ENCODE measurements at regions not wholly inside any gene's neighbourhood (a gene's known extent, or its start where the extent isn't known, plus 50 kb on each side); places are given as distances from the start of the nearest gene placed in this dataset.

- Mint-ChIP-seq H3K4me1 (no peaks in the 10 kb centered on the region), H3K27me3 (ENCODE audit: low read depth) (no peaks in the 10 kb centered on the region), H3K9me3 (no peaks in the 10 kb centered on the region), H3K36me3 (no peaks in the 10 kb centered on the region), H3K27ac (no peak overlapping the region), H3K4me3 (no peak overlapping the region)
- DNase-seq (ENCODE audit: low spot score in 2 of 2, unreplicated experiment in 2 of 2) = no peak
- TF ChIP-seq CTCF (IDR thresholded peaks at IDR 0.05; ENCODE audit: unreplicated experiment) = no peak
Observed at GRCh38 chr18:51248685-51249084, 51.2 kb upstream of the MEX3C start.

- H3K27me3 Mint-ChIP-seq (ENCODE audit: low read depth) = no peaks in the 10 kb centered on the region
- no peak for TF ChIP-seq CTCF (IDR thresholded peaks at IDR 0.05; ENCODE audit: unreplicated experiment)
- DNase-seq (ENCODE audit: low spot score in 2 of 2, unreplicated experiment in 2 of 2) = no peak
- no peaks in the 10 kb centered on the region for H3K36me3 Mint-ChIP-seq
- H3K27ac Mint-ChIP-seq = no peak overlapping the region
- no peaks in the 10 kb centered on the region for H3K9me3 Mint-ChIP-seq
- H3K4me3 Mint-ChIP-seq = no peak overlapping the region
- no peaks in the 10 kb centered on the region for H3K4me1 Mint-ChIP-seq
Observed at GRCh38 chr18:51250006-51250405, 52.5 kb upstream of the MEX3C start.

GRCh38 chr18:51250458-51251024 is 53.1 kb upstream of the MEX3C start:
- no peak for TF ChIP-seq CTCF (IDR thresholded peaks at IDR 0.05; ENCODE audit: unreplicated experiment)
- no peak overlapping the region for H3K27ac Mint-ChIP-seq
- no peaks in the 10 kb centered on the region for H3K27me3 Mint-ChIP-seq (ENCODE audit: low read depth)
- no peaks in the 10 kb centered on the region for H3K9me3 Mint-ChIP-seq
- H3K4me1 Mint-ChIP-seq = peaks cover 2% of the 10 kb centered on the region
- no peak for DNase-seq (ENCODE audit: low spot score in 2 of 2, unreplicated experiment in 2 of 2)
- H3K36me3 Mint-ChIP-seq = no peaks in the 10 kb centered on the region
- no peak overlapping the region for H3K4me3 Mint-ChIP-seq

- H3K9me3 Mint-ChIP-seq = no peaks in the 10 kb centered on the region
- no peak overlapping the region for H3K4me3 Mint-ChIP-seq
- H3K36me3 Mint-ChIP-seq = no peaks in the 10 kb centered on the region
- DNase-seq (ENCODE audit: low spot score in 2 of 2, unreplicated experiment in 2 of 2) = no peak
- H3K27me3 Mint-ChIP-seq (ENCODE audit: low read depth) = no peaks in the 10 kb centered on the region
- H3K4me1 Mint-ChIP-seq = peaks cover 9% of the 10 kb centered on the region
- H3K27ac Mint-ChIP-seq = no peak overlapping the region
- no peak for TF ChIP-seq CTCF (IDR thresholded peaks at IDR 0.05; ENCODE audit: unreplicated experiment)
Observed at GRCh38 chr18:51251625-51252024, 54.1 kb upstream of the MEX3C start.

GRCh38 chr18:51253476-51253875 is 56.0 kb upstream of the MEX3C start:
- Mint-ChIP-seq H3K27ac (no peak overlapping the region), H3K9me3 (no peaks in the 10 kb centered on the region), H3K36me3 (no peaks in the 10 kb centered on the region), H3K4me1 (peaks cover 21% of the 10 kb centered on the region), H3K27me3 (ENCODE audit: low read depth) (no peaks in the 10 kb centered on the region), H3K4me3 (no peak overlapping the region)
- no peak for TF ChIP-seq CTCF (IDR thresholded peaks at IDR 0.05; ENCODE audit: unreplicated experiment)
- DNase-seq (ENCODE audit: low spot score in 2 of 2, unreplicated experiment in 2 of 2) = no peak

GRCh38 chr18:51255693-51256092 is 58.2 kb upstream of the MEX3C start:
- Mint-ChIP-seq H3K27me3 (ENCODE audit: low read depth) (no peaks in the 10 kb centered on the region), H3K4me1 (peaks cover 21% of the 10 kb centered on the region), H3K9me3 (no peaks in the 10 kb centered on the region), H3K4me3 (no peak overlapping the region), H3K27ac (no peak overlapping the region), H3K36me3 (no peaks in the 10 kb centered on the region)
- no peak for TF ChIP-seq CTCF (IDR thresholded peaks at IDR 0.05; ENCODE audit: unreplicated experiment)
- DNase-seq (ENCODE audit: low spot score in 2 of 2, unreplicated experiment in 2 of 2) = no peak

All from mesothelial cell of epicardium (in vitro differentiated cells).